WTC11 (cell line): ENCODE measurements at regions not wholly inside any gene's neighbourhood (a gene's known extent, or its start where the extent isn't known, plus 50 kb on each side); places are given as distances from the start of the nearest gene placed in this dataset.

ENCODE experiments used
- ATAC-seq: fragments of 200-7000 bp; cut with Tn5 transposase; 2 replicates; pipeline ENCODE4 v1.10.0; 2021; ENCODE audit warnings: mild to moderate bottlenecking, moderate library complexity
- CTCF ChIA-PET: fragments of 300-600 bp; sonication (Branson Sonifier 250); formaldehyde crosslinking; loops from one replicate; lab custom pipeline; 2021; ENCODE audit warnings: antibody characterized with exemption; lab: Charles Lee
- POLR2A ChIA-PET: fragments of 350-600 bp; sonication (Branson Sonifier 250); formaldehyde crosslinking; loops from one replicate; lab custom pipeline; 2021; ENCODE audit warnings: antibody characterized with exemption; lab: Charles Lee
- DNase-seq: peaks from one replicate; pipeline ENCODE4 v3.0.0; 2021; ENCODE audit warnings: low spot score
- H3K27ac Mint-ChIP-seq: 2 replicates; pipeline ENCODE4 v1.8.0; 2021; ENCODE audit warnings: mixed read lengths
- H3K27me3 Mint-ChIP-seq: 2 replicates; pipeline ENCODE4 v1.8.0; 2021; ENCODE audit warnings: low read depth, mild to moderate bottlenecking, moderate library complexity, mixed read lengths
- H3K36me3 Mint-ChIP-seq: 2 replicates; pipeline ENCODE4 v1.8.0; 2021; ENCODE audit warnings: mixed read lengths
- H3K4me1 Mint-ChIP-seq: 2 replicates; pipeline ENCODE4 v1.8.0; 2022; ENCODE audit warnings: mixed read lengths
- H3K4me3 Mint-ChIP-seq: 2 replicates; pipeline ENCODE4 v1.8.0; 2021; ENCODE audit warnings: mild to moderate bottlenecking, moderate library complexity, mixed read lengths
- H3K9me3 Mint-ChIP-seq: 2 replicates; pipeline ENCODE4 v1.8.0; 2021; ENCODE audit warnings: mixed read lengths
- CREM ChIP-seq: sonication (generic); formaldehyde crosslinking; IDR thresholded peaks from 2 replicates; pipeline ENCODE4 v1.8.1; 2022; ENCODE audit warnings: mild to moderate bottlenecking, missing genetic modification reagents, moderate library complexity
- CTCF ChIP-seq: fragments of 200-600 bp; IDR thresholded peaks from 2 replicates; pipeline ENCODE4 v1.8.0; 2022; ENCODE audit warnings: antibody characterized with exemption
- EMX1 ChIP-seq: fragments of 250-450 bp; sonication (Bioruptor Pico); IDR thresholded peaks from 2 replicates; pipeline ENCODE4 v1.8.0; 2021; ENCODE audit warnings: mild to moderate bottlenecking
- MAX ChIP-seq: sonication (generic); formaldehyde crosslinking; IDR thresholded peaks from 2 replicates; pipeline ENCODE4 v1.8.0; 2022; ENCODE audit warnings: mild to moderate bottlenecking, missing genetic modification reagents
- MLX ChIP-seq: sonication (generic); formaldehyde crosslinking; IDR thresholded peaks from 2 replicates; pipeline ENCODE4 v1.8.1; 2023; ENCODE audit warnings: mild to moderate bottlenecking, missing genetic modification reagents, moderate library complexity
- NFE2L1 ChIP-seq: sonication (generic); formaldehyde crosslinking; IDR thresholded peaks from 2 replicates; pipeline ENCODE4 v1.8.1; 2023; ENCODE audit warnings: missing genetic modification reagents
- NR2C2 ChIP-seq: sonication (generic); formaldehyde crosslinking; IDR thresholded peaks from 2 replicates; pipeline ENCODE4 v1.8.0; 2022; ENCODE audit warnings: mild to moderate bottlenecking, missing genetic modification reagents
- SMAD3 ChIP-seq: sonication (generic); formaldehyde crosslinking; IDR thresholded peaks from 2 replicates; pipeline ENCODE4 v1.8.0; 2022; ENCODE audit warnings: missing genetic modification reagents, mild to moderate bottlenecking, borderline replicate concordance
- TEAD4 ChIP-seq: sonication (generic); formaldehyde crosslinking; IDR thresholded peaks from 2 replicates; pipeline ENCODE4 v1.8.0; 2022; ENCODE audit warnings: mild to moderate bottlenecking, missing genetic modification reagents
- TP53 ChIP-seq: sonication (generic); formaldehyde crosslinking; IDR thresholded peaks from 2 replicates; pipeline ENCODE4 v1.8.1; 2023; ENCODE audit warnings: mild to moderate bottlenecking, missing genetic modification reagents
- ZNF317 ChIP-seq: sonication (generic); formaldehyde crosslinking; IDR thresholded peaks from 2 replicates; pipeline ENCODE4 v1.8.1; 2023; ENCODE audit warnings: low read depth, mild to moderate bottlenecking, moderate library complexity, missing genetic modification reagents, borderline replicate concordance
- TF ChIP-seq, protein P1 (sequence below): sonication (generic); formaldehyde crosslinking; IDR thresholded peaks from 2 replicates; pipeline ENCODE4 v1.8.0; 2023; ENCODE audit warnings: missing genetic modification reagents, mild to moderate bottlenecking, borderline replicate concordance
- TF ChIP-seq, protein P2 (sequence below): sonication (generic); formaldehyde crosslinking; IDR thresholded peaks from 2 replicates; pipeline ENCODE4 v1.8.1; 2023; ENCODE audit warnings: mild to moderate bottlenecking, missing genetic modification reagents
- TF ChIP-seq, protein P3 (sequence below): fragments of 250-450 bp; sonication (Bioruptor Pico); IDR thresholded peaks from 2 replicates; pipeline ENCODE4 v1.9.0; 2021; ENCODE audit warnings: mild to moderate bottlenecking, borderline replicate concordance

- TF ChIP-seq, protein P1, sequence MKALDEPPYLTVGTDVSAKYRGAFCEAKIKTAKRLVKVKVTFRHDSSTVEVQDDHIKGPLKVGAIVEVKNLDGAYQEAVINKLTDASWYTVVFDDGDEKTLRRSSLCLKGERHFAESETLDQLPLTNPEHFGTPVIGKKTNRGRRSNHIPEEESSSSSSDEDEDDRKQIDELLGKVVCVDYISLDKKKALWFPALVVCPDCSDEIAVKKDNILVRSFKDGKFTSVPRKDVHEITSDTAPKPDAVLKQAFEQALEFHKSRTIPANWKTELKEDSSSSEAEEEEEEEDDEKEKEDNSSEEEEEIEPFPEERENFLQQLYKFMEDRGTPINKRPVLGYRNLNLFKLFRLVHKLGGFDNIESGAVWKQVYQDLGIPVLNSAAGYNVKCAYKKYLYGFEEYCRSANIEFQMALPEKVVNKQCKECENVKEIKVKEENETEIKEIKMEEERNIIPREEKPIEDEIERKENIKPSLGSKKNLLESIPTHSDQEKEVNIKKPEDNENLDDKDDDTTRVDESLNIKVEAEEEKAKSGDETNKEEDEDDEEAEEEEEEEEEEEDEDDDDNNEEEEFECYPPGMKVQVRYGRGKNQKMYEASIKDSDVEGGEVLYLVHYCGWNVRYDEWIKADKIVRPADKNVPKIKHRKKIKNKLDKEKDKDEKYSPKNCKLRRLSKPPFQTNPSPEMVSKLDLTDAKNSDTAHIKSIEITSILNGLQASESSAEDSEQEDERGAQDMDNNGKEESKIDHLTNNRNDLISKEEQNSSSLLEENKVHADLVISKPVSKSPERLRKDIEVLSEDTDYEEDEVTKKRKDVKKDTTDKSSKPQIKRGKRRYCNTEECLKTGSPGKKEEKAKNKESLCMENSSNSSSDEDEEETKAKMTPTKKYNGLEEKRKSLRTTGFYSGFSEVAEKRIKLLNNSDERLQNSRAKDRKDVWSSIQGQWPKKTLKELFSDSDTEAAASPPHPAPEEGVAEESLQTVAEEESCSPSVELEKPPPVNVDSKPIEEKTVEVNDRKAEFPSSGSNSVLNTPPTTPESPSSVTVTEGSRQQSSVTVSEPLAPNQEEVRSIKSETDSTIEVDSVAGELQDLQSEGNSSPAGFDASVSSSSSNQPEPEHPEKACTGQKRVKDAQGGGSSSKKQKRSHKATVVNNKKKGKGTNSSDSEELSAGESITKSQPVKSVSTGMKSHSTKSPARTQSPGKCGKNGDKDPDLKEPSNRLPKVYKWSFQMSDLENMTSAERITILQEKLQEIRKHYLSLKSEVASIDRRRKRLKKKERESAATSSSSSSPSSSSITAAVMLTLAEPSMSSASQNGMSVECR (CRISPR knock-in tag): no peak
- no peak for TF ChIP-seq EMX1 (CRISPR knock-in tag)
Observed at GRCh38 chr5:15116996-15117395, 245.4 kb upstream of the ANKH start (continued).

- H3K4me3 Mint-ChIP-seq: no peak overlapping the region
- H3K9me3 Mint-ChIP-seq: no peaks in the 10 kb centered on the region
- H3K4me1 Mint-ChIP-seq: peaks cover 15% of the 10 kb centered on the region
- no peak for ATAC-seq
- ChIA-PET CTCF (interaction anchor here (0.5 to 5.1 kb wide), 38 partner anchors 8 to 889 kb away, joined by 3 to 53 read pairs (median 4); no protein-coding TSS in a partner anchor), POLR2A (no interaction called here)
- no peak for DNase-seq
- TF ChIP-seq CREM (no peak), MLX (CRISPR knock-in tag) (no peak), NFE2L1 (CRISPR knock-in tag) (no peak), MAX (CRISPR knock-in tag) (no peak), SMAD3 (CRISPR knock-in tag) (no peak), TP53 (CRISPR knock-in tag) (no peak)
- TF ChIP-seq, protein P2, sequence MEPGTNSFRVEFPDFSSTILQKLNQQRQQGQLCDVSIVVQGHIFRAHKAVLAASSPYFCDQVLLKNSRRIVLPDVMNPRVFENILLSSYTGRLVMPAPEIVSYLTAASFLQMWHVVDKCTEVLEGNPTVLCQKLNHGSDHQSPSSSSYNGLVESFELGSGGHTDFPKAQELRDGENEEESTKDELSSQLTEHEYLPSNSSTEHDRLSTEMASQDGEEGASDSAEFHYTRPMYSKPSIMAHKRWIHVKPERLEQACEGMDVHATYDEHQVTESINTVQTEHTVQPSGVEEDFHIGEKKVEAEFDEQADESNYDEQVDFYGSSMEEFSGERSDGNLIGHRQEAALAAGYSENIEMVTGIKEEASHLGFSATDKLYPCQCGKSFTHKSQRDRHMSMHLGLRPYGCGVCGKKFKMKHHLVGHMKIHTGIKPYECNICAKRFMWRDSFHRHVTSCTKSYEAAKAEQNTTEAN (CRISPR knock-in tag): no peak
- TF ChIP-seq, protein P3, sequence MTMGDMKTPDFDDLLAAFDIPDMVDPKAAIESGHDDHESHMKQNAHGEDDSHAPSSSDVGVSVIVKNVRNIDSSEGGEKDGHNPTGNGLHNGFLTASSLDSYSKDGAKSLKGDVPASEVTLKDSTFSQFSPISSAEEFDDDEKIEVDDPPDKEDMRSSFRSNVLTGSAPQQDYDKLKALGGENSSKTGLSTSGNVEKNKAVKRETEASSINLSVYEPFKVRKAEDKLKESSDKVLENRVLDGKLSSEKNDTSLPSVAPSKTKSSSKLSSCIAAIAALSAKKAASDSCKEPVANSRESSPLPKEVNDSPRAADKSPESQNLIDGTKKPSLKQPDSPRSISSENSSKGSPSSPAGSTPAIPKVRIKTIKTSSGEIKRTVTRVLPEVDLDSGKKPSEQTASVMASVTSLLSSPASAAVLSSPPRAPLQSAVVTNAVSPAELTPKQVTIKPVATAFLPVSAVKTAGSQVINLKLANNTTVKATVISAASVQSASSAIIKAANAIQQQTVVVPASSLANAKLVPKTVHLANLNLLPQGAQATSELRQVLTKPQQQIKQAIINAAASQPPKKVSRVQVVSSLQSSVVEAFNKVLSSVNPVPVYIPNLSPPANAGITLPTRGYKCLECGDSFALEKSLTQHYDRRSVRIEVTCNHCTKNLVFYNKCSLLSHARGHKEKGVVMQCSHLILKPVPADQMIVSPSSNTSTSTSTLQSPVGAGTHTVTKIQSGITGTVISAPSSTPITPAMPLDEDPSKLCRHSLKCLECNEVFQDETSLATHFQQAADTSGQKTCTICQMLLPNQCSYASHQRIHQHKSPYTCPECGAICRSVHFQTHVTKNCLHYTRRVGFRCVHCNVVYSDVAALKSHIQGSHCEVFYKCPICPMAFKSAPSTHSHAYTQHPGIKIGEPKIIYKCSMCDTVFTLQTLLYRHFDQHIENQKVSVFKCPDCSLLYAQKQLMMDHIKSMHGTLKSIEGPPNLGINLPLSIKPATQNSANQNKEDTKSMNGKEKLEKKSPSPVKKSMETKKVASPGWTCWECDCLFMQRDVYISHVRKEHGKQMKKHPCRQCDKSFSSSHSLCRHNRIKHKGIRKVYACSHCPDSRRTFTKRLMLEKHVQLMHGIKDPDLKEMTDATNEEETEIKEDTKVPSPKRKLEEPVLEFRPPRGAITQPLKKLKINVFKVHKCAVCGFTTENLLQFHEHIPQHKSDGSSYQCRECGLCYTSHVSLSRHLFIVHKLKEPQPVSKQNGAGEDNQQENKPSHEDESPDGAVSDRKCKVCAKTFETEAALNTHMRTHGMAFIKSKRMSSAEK: no peak
- no peaks in the 10 kb centered on the region for H3K36me3 Mint-ChIP-seq
- no peaks in the 10 kb centered on the region for H3K27me3 Mint-ChIP-seq
- H3K27ac Mint-ChIP-seq: no peak overlapping the region
Observed at GRCh38 chr5:15106530-15107283, 235.1 kb upstream of the ANKH start.

GRCh38 chr5:15105799-15106393, 234.3 kb upstream of the ANKH start:
- no peak overlapping the region for H3K4me3 Mint-ChIP-seq
- no peaks in the 10 kb centered on the region; the same call in 1 of the 2 replicates for H3K9me3 Mint-ChIP-seq
- H3K4me1 Mint-ChIP-seq: peaks cover 9% of the 10 kb centered on the region
- TF ChIP-seq TEAD4 (CRISPR knock-in tag) (no peak), NR2C2 (CRISPR knock-in tag) (no peak), ZNF317 (CRISPR knock-in tag) (0 out of 2 replicates have a peak, but pooled peaks have one; percentile 32), CTCF (peak; percentile 69; the same call in 1 of the 2 replicates)
- ATAC-seq (peak; percentile 97), DNase-seq (peak; percentile 62)
- POLR2A ChIA-PET: no interaction called here
- H3K36me3 Mint-ChIP-seq: no peaks in the 10 kb centered on the region
- H3K27ac Mint-ChIP-seq: no peak overlapping the region
- H3K27me3 Mint-ChIP-seq: no peaks in the 10 kb centered on the region; the same call in 1 of the 2 replicates
- CTCF ChIA-PET: interaction anchor here (0.5 to 5.1 kb wide), 47 partner anchors 9 to 890 kb away, joined by 3 to 53 read pairs (median 4); no protein-coding TSS in a partner anchor
